IMR-90 (cell line): ENCODE measurements at regions not wholly inside any gene's neighbourhood (a gene's known extent, or its start where the extent isn't known, plus 50 kb on each side); places are given as distances from the start of the nearest gene placed in this dataset.

ENCODE experiments used
- ATAC-seq: fragments of 200-7000 bp; cut with Tn5 transposase; 2 replicates; pipeline ENCODE4 v1.9.1; 2020; ENCODE audit warnings: low read depth, mild to moderate bottlenecking, moderate library complexity
- BruUV-seq: library from RNA; stranded (reverse); fragments of 400-500 nt; replicated peaks from 2 replicates; lab custom pipeline; 2021; lab: Mats Ljungman, UMichigan
- CTCF ChIA-PET: fragments of 300-600 bp; formaldehyde crosslinking; extraction: SDS; loops from one replicate; lab custom pipeline; 2021; ENCODE audit warnings: antibody characterized with exemption; lab: Yijun Ruan, JAX
- POLR2A ChIA-PET: fragments of 300-600 bp; sonication (Branson Sonifier 250); formaldehyde crosslinking; loops from one replicate; lab custom pipeline; 2022; ENCODE audit warnings: antibody characterized with exemption; ENCODE audit not compliant: unreplicated experiment; lab: Charles Lee
- DNase-seq: peaks from one replicate; pipeline ENCODE4 v3.0.0; 2013
- H2AFZ ChIP-seq: replicated peaks from 2 replicates; pipeline ENCODE3; 2013; ENCODE audit warnings: low read length, mild to moderate bottlenecking; ENCODE audit not compliant: poor library complexity
- H2AK5ac ChIP-seq: 2 replicates; pipeline ENCODE4 v1.6.1; 2013; ENCODE audit warnings: low read depth, low read length, inconsistent platforms
- H2AK9ac ChIP-seq: replicated peaks from 2 replicates; pipeline ENCODE3; 2013; ENCODE audit warnings: mild to moderate bottlenecking, low read depth, low read length, moderate library complexity; ENCODE audit not compliant: poor library complexity
- H2BK120ac ChIP-seq: 2 replicates; pipeline ENCODE4 v1.6.1; 2013; ENCODE audit warnings: low read depth, low read length, inconsistent platforms
- H2BK15ac ChIP-seq: 3 replicates; pipeline ENCODE4 v1.6.1; 2013; ENCODE audit warnings: low read depth, low read length, inconsistent platforms
- H2BK20ac ChIP-seq: 2 replicates; pipeline ENCODE4 v1.6.1; 2013; ENCODE audit warnings: low read depth, mild to moderate bottlenecking, inconsistent platforms, low read length, moderate library complexity
- H2BK5ac ChIP-seq: 2 replicates; pipeline ENCODE4 v1.6.1; 2013; ENCODE audit warnings: mild to moderate bottlenecking, low read depth, low read length, inconsistent platforms; ENCODE audit not compliant: poor library complexity, severe bottlenecking
- H3K14ac ChIP-seq: replicated peaks from 2 replicates; pipeline ENCODE4 v1.6.1; 2013; ENCODE audit warnings: low read depth, low read length, inconsistent platforms
- H3K18ac ChIP-seq: 2 replicates; pipeline ENCODE4 v1.6.1; 2013; ENCODE audit warnings: low read depth, low read length, control low read depth
- H3K23ac ChIP-seq: 2 replicates; pipeline ENCODE4 v1.6.1; 2013; ENCODE audit warnings: low read depth, low read length, inconsistent platforms
- H3K27ac ChIP-seq: 2 replicates; pipeline ENCODE4 v1.5.1; 2013; ENCODE audit warnings: mild to moderate bottlenecking, control low read depth, low read length; ENCODE audit not compliant: insufficient read depth
- H3K27me3 ChIP-seq: 2 replicates; pipeline ENCODE4 v1.6.1; 2013; ENCODE audit warnings: low read length; ENCODE audit not compliant: control insufficient read depth, insufficient read depth
- H3K36me3 ChIP-seq: 2 replicates; pipeline ENCODE4 v1.6.1; 2013; ENCODE audit warnings: low read length, mixed read lengths; ENCODE audit not compliant: control insufficient read depth, insufficient read depth
- H3K4ac ChIP-seq: 2 replicates; pipeline ENCODE4 v1.6.1; 2013; ENCODE audit warnings: low read depth, low read length, inconsistent platforms
- H3K4me1 ChIP-seq: 2 replicates; pipeline ENCODE4 v1.6.1; 2013; ENCODE audit warnings: low read length, mixed read lengths; ENCODE audit not compliant: control insufficient read depth, insufficient read depth
- H3K4me2 ChIP-seq: 2 replicates; pipeline ENCODE4 v1.6.1; 2013; ENCODE audit warnings: low read depth, mild to moderate bottlenecking, control low read depth, low read length, moderate library complexity
- H3K4me3 ChIP-seq: 2 replicates; pipeline ENCODE4 v1.5.1; 2013; ENCODE audit warnings: low read depth, mild to moderate bottlenecking, control low read depth, low read length, moderate library complexity; ENCODE audit not compliant: insufficient read depth
- H3K56ac ChIP-seq: 2 replicates; pipeline ENCODE4 v1.6.1; 2013; ENCODE audit warnings: low read length, inconsistent platforms; ENCODE audit not compliant: insufficient read depth; ENCODE audit errors: extremely low read depth
- H3K79me1 ChIP-seq, 2 experiments: 2 replicates each; pipeline ENCODE4 v1.6.1; 2013; ENCODE audit warnings: low read length in 2 of 2, inconsistent platforms in 1 of 2, low read depth in 1 of 2
- H3K9ac ChIP-seq: 2 replicates; pipeline ENCODE4 v1.6.1; 2013; ENCODE audit warnings: low read depth, low read length, control low read depth
- H3K9me1 ChIP-seq: 2 replicates; pipeline ENCODE4 v1.6.1; 2013; ENCODE audit warnings: low read length, inconsistent platforms; ENCODE audit not compliant: insufficient read depth
- H3K9me3 ChIP-seq: 2 replicates; pipeline ENCODE4 v1.6.1; 2013; ENCODE audit warnings: low read length; ENCODE audit not compliant: control insufficient read depth, insufficient read depth
- H4K20me1 ChIP-seq: 2 replicates; pipeline ENCODE4 v1.6.1; 2013; ENCODE audit warnings: low read length, inconsistent platforms; ENCODE audit not compliant: insufficient read depth
- H4K5ac ChIP-seq: 2 replicates; pipeline ENCODE4 v1.6.1; 2013; ENCODE audit warnings: mild to moderate bottlenecking, low read depth, low read length, control low read depth
- H4K8ac ChIP-seq, 2 experiments: 2 replicates each; pipeline ENCODE4 v1.6.1; 2013; ENCODE audit warnings: low read depth in 2 of 2, low read length in 2 of 2, control low read depth in 1 of 2, inconsistent platforms in 1 of 2
- H4K91ac ChIP-seq: 2 replicates; pipeline ENCODE4 v1.6.1; 2013; ENCODE audit warnings: low read depth, low read length, inconsistent platforms; ENCODE audit not compliant: insufficient read depth
- BHLHE40 ChIP-seq: fragments of 150-350 bp; IDR thresholded peaks from 2 replicates; pipeline ENCODE4 v1.6.1; 2016; ENCODE audit warnings: mild to moderate bottlenecking, low read depth, low read length
- CEBPB ChIP-seq: IDR thresholded peaks from 2 replicates; pipeline ENCODE4 v1.6.1; 2012; ENCODE audit warnings: low read depth, low read length, improper control_type of control experiment
- MAFK ChIP-seq: IDR thresholded peaks from 2 replicates; pipeline ENCODE4 v1.6.1; 2012; ENCODE audit warnings: low read depth, low read length, improper control_type of control experiment
- MXI1 ChIP-seq: IDR thresholded peaks from 2 replicates; pipeline ENCODE4 v1.6.1; 2012; ENCODE audit warnings: low read depth, mild to moderate bottlenecking, low read length, moderate library complexity, borderline replicate concordance
- POLR2A ChIP-seq: IDR thresholded peaks from 2 replicates; pipeline ENCODE4 v1.6.1; 2012; ENCODE audit warnings: mild to moderate bottlenecking, low read depth, low read length
- RAD21 ChIP-seq: IDR thresholded peaks from 2 replicates; pipeline ENCODE4 v1.6.1; 2012; ENCODE audit warnings: low read length, improper control_type of control experiment
- RCOR1 ChIP-seq: IDR thresholded peaks from 2 replicates; pipeline ENCODE4 v1.6.1; 2012; ENCODE audit warnings: mild to moderate bottlenecking, low read length, improper control_type of control experiment; ENCODE audit not compliant: insufficient replicate concordance
- RFX5 ChIP-seq: IDR thresholded peaks from 2 replicates; pipeline ENCODE4 v1.8.0; 2012; ENCODE audit warnings: low read depth, mild to moderate bottlenecking, low read length, moderate library complexity
- SMC3 ChIP-seq: fragments of 150-350 bp; IDR thresholded peaks from 2 replicates; pipeline ENCODE4 v1.6.1; 2016; ENCODE audit warnings: low read depth, mild to moderate bottlenecking, antibody characterized with exemption, low read length, moderate library complexity
- WGBS, 2 experiments: methylation state at CpG; one replicate each; pipeline versions ENCODE4 v1.1.5 to v1.1.7; 2013; ENCODE audit warnings: missing lambda C conversion rate in 2 of 2; ENCODE audit not compliant: insufficient read length in 1 of 2; ENCODE audit errors: extremely low coverage in 2 of 2; 5-methylcytosine and 5-hydroxymethylcytosine counted together
- dilution Hi-C: fragments of 300-500 bp; cut with HindIII; formaldehyde crosslinking; loops from one replicate; pipeline ENCODE4 v1.14.3; 2018; ENCODE audit warnings: low sequenced_read_pairs; ENCODE audit not compliant: unreplicated experiment
- in situ Hi-C: fragments of 300-500 bp; cut with MboI; formaldehyde crosslinking; loops from 3 replicates; pipeline ENCODE4 v1.14.3; 2019; ENCODE audit warnings: low sequenced_read_pairs, inconsistent platforms, mixed read lengths
- intact Hi-C: fragments of 100-400 bp; cut with micrococcal nuclease; formaldehyde crosslinking; loops from 2 replicates; pipeline ENCODE4 v1.10.0; 2022
- TF ChIP-seq, protein P1 (sequence below): conservative IDR thresholded peaks from 2 replicates; pipeline ENCODE4 v1.5.1; 2012; ENCODE audit warnings: mild to moderate bottlenecking, low read depth, low read length, improper control_type of control experiment

DNA sequence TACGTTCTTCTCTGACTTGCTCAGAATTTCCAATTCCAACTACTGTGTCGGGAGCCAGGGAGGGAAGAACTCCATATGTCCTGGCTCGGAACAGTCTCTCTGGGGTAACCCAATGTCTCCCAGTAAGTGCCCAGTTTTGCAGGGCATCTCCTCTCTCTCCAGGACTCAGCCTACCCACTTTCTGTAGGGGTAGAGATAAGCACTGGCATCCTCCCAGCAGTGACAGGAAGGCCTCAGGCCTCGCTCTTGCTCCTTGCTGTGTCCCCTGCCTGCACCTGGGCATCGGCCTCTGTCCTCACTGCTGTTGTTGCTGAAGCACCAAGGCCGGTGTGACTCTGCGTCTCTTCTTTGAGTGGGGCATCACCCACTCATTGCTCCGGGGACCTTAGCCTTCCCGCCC, 388.9 kb upstream of the JARID2 start:
- H2BK15ac ChIP-seq: no peak overlapping the region
- H4K20me1 ChIP-seq: no peaks in the 10 kb centered on the region
- H3K4me3 ChIP-seq: no peak overlapping the region
- no peak for TF ChIP-seq SMC3
- TF ChIP-seq BHLHE40: no peak
- TF ChIP-seq MAFK: no peak
- no peak for TF ChIP-seq MXI1
- no peak for TF ChIP-seq CEBPB
- no peak for TF ChIP-seq POLR2A
- no peak for TF ChIP-seq RFX5
- TF ChIP-seq, protein P1, sequence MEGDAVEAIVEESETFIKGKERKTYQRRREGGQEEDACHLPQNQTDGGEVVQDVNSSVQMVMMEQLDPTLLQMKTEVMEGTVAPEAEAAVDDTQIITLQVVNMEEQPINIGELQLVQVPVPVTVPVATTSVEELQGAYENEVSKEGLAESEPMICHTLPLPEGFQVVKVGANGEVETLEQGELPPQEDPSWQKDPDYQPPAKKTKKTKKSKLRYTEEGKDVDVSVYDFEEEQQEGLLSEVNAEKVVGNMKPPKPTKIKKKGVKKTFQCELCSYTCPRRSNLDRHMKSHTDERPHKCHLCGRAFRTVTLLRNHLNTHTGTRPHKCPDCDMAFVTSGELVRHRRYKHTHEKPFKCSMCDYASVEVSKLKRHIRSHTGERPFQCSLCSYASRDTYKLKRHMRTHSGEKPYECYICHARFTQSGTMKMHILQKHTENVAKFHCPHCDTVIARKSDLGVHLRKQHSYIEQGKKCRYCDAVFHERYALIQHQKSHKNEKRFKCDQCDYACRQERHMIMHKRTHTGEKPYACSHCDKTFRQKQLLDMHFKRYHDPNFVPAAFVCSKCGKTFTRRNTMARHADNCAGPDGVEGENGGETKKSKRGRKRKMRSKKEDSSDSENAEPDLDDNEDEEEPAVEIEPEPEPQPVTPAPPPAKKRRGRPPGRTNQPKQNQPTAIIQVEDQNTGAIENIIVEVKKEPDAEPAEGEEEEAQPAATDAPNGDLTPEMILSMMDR: no peak
- TF ChIP-seq RCOR1: no peak
- TF ChIP-seq RAD21: no peak
- POLR2A ChIA-PET: no interaction called here
- H2BK20ac ChIP-seq: no peak overlapping the region
- in situ Hi-C loops (no loop called here), dilution Hi-C loops (no loop called here), intact Hi-C loops (no loop called here)
- H4K5ac ChIP-seq: no peak overlapping the region
- H3K4ac ChIP-seq: no peak overlapping the region
- H4K91ac ChIP-seq: no peak overlapping the region; the same call in 1 of the 2 replicates
- CTCF ChIA-PET: interaction anchor here (0.7 kb wide), 1 partner anchor 109 kb away, joined by 3 read pairs; no protein-coding TSS in a partner anchor
- DNase-seq (no peak), ATAC-seq (no peak)
- no peaks in the 10 kb centered on the region for H3K9me3 ChIP-seq
- no peak overlapping the region for H3K56ac ChIP-seq
- H3K27me3 ChIP-seq: no peaks in the 10 kb centered on the region
- H3K4me2 ChIP-seq: no peak overlapping the region
- H2AK9ac ChIP-seq: no peak overlapping the region
- WGBS, 2 experiments: 100% methylated on average over 3 of the region's 9 CpGs; no CpG with 5 or more reads in 1 of the 2 experiments
- H3K9me1 ChIP-seq: no peaks in the 10 kb centered on the region
- 0 out of 2 replicates have a peak overlapping the region, but pooled peaks have one; percentile 22 for H2AK5ac ChIP-seq
- H3K9ac ChIP-seq: no peak overlapping the region
- H3K36me3 ChIP-seq: no peaks in the 10 kb centered on the region
- no peak overlapping the region for H2BK5ac ChIP-seq
- H3K14ac ChIP-seq: no peak overlapping the region; the same call in 1 of the 2 replicates
- BruUV-seq: no TSS peak
- H3K23ac ChIP-seq: no peak overlapping the region
- H2BK120ac ChIP-seq: no peak overlapping the region
- peak overlapping the region; percentile 36 for H2AFZ ChIP-seq
- no peak overlapping the region for H4K8ac ChIP-seq
- no peaks in the 10 kb centered on the region for H3K79me1 ChIP-seq
- H3K4me1 ChIP-seq: 0 out of 2 replicates have a peak, but pooled peaks cover 2% of the 10 kb centered on the region
- H3K18ac ChIP-seq: no peak overlapping the region
- H3K27ac ChIP-seq: no peak overlapping the region
